ENCODE measurements at regions not wholly inside any gene's neighbourhood (a gene's known extent, or its start where the extent isn't known, plus 50 kb on each side); places are given as distances from the start of the nearest gene placed in this dataset.

DNA sequence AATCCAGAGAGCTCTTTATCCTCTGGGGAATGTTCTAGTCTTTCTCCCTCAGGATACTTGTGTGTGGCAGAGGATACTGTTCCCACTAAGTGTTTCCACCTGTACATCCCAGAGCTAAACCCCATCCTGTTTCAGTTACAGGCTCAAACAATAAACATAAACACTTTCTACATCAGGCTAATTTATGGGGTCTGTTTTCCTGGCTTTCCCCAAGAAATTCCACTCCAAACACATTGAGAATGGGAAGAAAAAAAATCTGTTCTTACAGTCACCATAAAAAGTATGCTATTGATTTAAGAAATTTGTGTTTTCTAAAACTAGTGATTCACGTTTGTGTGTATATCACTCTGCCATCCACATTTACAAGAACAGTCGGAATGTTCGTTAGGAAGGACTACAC lies 293.9 kb upstream of the FOXQ1 start:
- Histone ChIP-seq H3K36me3 (no peaks in the 10 kb centered on the region), H3K4me1 (ENCODE audit: insufficient read depth) (no peaks in the 10 kb centered on the region), H3K9me3 (no peaks in the 10 kb centered on the region), H3K27ac (no peak overlapping the region), H3K4me3 (no peak overlapping the region), H3K27me3 (no peaks in the 10 kb centered on the region)
- intact Hi-C loops (cut with DNase I), result no loop called here
- DNase-seq, result no peak
- 55 to 71% (median 59%) methylated on average over 3 of the region's 3 CpGs for WGBS, 3 donors
- TF ChIP-seq EP300 (IDR thresholded peaks at IDR 0.05), result no peak

DNA sequence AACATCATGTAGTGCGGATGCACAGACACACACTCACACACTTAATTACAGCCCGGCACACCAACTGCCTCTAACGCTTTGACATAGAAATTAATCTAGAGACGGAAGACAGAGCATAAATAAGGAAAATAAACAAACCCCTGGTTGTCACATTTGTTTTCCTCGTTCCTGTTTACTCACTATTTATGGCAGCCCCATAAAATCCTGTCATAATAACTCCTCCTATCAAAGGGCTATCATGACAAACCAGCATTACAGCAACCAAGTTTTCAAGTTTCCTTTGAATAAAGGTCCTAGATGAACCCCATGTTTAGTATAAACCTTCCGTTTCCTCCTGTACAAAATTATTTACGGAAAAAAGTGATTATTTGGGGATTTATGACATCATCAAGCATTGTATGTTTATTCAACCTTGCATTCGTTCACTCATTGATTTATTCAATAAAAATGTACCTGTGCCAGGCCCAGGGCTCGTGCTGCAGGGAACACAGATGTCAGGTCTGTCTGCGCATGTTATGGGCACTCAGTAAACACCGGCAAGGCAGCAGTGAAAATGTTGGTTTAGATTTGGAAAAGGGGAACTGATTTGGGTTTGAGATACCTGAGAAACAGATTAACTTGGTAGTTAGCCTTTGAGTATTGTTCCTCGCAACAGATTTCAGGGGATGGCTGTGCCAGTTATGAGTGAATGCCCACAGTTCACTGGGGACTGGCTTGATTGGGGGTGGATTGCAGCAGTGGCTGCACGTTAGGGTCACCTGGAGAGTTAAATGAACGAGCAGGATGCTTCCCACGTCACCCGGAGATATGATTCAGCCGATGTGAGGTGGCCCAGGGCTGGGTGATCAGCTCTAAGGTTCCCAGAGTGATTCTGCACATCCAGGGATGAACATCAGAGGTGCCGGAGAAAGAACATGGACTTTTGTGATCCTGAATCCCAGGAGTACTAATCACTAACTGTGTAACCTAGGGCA lies 295.3 kb upstream of the FOXQ1 start:
- TF ChIP-seq EP300 (IDR thresholded peaks at IDR 0.05) (no peak), POLR2A (IDR thresholded peaks at IDR 0.05) (no peak)
- TF ChIP-seq, protein P1, sequence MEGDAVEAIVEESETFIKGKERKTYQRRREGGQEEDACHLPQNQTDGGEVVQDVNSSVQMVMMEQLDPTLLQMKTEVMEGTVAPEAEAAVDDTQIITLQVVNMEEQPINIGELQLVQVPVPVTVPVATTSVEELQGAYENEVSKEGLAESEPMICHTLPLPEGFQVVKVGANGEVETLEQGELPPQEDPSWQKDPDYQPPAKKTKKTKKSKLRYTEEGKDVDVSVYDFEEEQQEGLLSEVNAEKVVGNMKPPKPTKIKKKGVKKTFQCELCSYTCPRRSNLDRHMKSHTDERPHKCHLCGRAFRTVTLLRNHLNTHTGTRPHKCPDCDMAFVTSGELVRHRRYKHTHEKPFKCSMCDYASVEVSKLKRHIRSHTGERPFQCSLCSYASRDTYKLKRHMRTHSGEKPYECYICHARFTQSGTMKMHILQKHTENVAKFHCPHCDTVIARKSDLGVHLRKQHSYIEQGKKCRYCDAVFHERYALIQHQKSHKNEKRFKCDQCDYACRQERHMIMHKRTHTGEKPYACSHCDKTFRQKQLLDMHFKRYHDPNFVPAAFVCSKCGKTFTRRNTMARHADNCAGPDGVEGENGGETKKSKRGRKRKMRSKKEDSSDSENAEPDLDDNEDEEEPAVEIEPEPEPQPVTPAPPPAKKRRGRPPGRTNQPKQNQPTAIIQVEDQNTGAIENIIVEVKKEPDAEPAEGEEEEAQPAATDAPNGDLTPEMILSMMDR (IDR thresholded peaks at IDR 0.05), result no peak
- H3K9me3 ChIP-seq, result no peaks in the 10 kb centered on the region
- no peaks in the 10 kb centered on the region for H3K36me3 ChIP-seq
- no peak overlapping the region for H3K27ac ChIP-seq
- no peak overlapping the region for H3K4me3 ChIP-seq
- H3K27me3 ChIP-seq, result no peaks in the 10 kb centered on the region
- intact Hi-C loops (cut with DNase I), result no loop called here
- DNase-seq, result no peak
- H3K4me1 ChIP-seq (ENCODE audit: insufficient read depth), result no peaks in the 10 kb centered on the region
- 50 to 60% (median 53%) methylated on average over 18 of the region's 18 CpGs for WGBS, 3 donors

DNA sequence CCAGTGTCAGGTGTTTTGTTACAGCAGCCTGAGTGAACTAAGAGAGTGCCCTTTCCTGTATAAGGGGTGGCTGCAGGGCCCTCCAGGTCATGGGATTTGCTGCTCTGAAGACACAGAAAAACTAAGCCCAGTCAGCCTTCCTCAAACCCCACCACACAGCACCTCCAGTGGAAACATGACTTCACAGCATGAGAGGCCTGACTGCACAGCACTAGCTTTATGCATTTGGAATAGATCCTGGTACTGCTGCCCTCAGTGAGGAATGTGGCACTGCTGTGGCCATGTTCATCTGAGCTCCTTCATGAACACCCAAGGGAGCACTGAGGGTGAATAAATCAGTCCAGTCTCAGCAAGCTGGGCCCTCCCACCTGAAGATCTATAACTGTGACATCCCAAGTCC lies 296.1 kb upstream of the FOXQ1 start:
- Histone ChIP-seq H3K4me3 (no peak overlapping the region), H3K36me3 (no peaks in the 10 kb centered on the region), H3K4me1 (ENCODE audit: insufficient read depth) (no peaks in the 10 kb centered on the region), H3K27ac (no peak overlapping the region), H3K27me3 (no peaks in the 10 kb centered on the region), H3K9me3 (no peaks in the 10 kb centered on the region)
- TF ChIP-seq EP300 (IDR thresholded peaks at IDR 0.05), result no peak
- TF ChIP-seq, protein P1 (IDR thresholded peaks at IDR 0.05), result no peak
- TF ChIP-seq POLR2A (IDR thresholded peaks at IDR 0.05), result no peak
- DNase-seq, result no peak
- intact Hi-C loops (cut with DNase I), result no loop called here

DNA sequence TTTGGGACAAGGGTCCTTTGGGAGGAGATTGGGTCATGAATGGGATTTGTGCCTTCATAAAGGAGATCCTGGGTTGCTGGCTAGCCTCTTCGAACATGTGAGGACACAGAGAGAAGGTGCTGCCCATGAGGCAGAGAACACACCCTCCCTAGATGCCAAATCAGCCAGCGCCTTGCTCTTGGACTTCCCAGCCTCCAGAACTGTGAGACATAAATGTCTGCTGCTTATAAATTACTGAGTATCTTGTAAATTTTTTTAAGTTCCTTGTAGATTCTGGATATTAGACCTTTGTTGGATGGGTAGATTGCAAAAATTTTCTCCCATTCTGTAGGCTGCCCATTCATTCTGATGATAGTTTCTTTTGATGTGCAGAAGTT lies 297.5 kb upstream of the FOXQ1 start:
- WGBS, 3 donors, result 40 to 48% (median 41%) methylated on average over 2 of the region's 2 CpGs
- no peak for DNase-seq
- Histone ChIP-seq H3K4me3 (no peak overlapping the region), H3K4me1 (ENCODE audit: insufficient read depth) (no peaks in the 10 kb centered on the region), H3K27me3 (no peaks in the 10 kb centered on the region), H3K9me3 (no peaks in the 10 kb centered on the region), H3K36me3 (no peaks in the 10 kb centered on the region), H3K27ac (no peak overlapping the region)
- intact Hi-C loops (cut with DNase I), result no loop called here
- TF ChIP-seq, protein P1 (IDR thresholded peaks at IDR 0.05), result no peak
- TF ChIP-seq POLR2A (IDR thresholded peaks at IDR 0.05) (no peak), EP300 (IDR thresholded peaks at IDR 0.05) (no peak)

Measured in ovary (tissue), 7 donors.